B cell (primary cell): ENCODE measurements at regions not wholly inside any gene's neighbourhood (a gene's known extent, or its start where the extent isn't known, plus 50 kb on each side); places are given as distances from the start of the nearest gene placed in this dataset.

Source experiments
- CTCF ChIP-seq: fragments of 200-600 bp; IDR thresholded peaks from one replicate; pipeline ENCODE4 v1.8.0; 2022; ENCODE audit warnings: antibody characterized with exemption, mild to moderate bottlenecking
- EZH2 ChIP-seq: IDR thresholded peaks from 2 replicates; pipeline ENCODE4 v1.6.1; 2012; ENCODE audit warnings: borderline replicate concordance, low read depth, mild to moderate bottlenecking, moderate library complexity, low read length; ENCODE audit not compliant: insufficient read depth, poor library complexity, severe bottlenecking

GRCh38 chr3:105944721-105945120 is 75.9 kb upstream of the CBLB start:
- no peak for TF ChIP-seq CTCF
- no peak for TF ChIP-seq EZH2
